Hepatic stellate cell (primary cell): ENCODE measurements at regions not wholly inside any gene's neighbourhood (a gene's known extent, or its start where the extent isn't known, plus 50 kb on each side); places are given as distances from the start of the nearest gene placed in this dataset.
A peak's percentile ranks its signal among the peaks of the same experiment; 100 is the strongest.
"Not testable (repeated sequence)": the region's sequence is repeated elsewhere in the genome, so short reads cannot be mapped to it uniquely, and the experiment has no call there.

Experiments used
- DNase-seq: peaks from one replicate; pipeline ENCODE4 v3.0.0; 2011; ENCODE audit warnings: low spot score

DNA sequence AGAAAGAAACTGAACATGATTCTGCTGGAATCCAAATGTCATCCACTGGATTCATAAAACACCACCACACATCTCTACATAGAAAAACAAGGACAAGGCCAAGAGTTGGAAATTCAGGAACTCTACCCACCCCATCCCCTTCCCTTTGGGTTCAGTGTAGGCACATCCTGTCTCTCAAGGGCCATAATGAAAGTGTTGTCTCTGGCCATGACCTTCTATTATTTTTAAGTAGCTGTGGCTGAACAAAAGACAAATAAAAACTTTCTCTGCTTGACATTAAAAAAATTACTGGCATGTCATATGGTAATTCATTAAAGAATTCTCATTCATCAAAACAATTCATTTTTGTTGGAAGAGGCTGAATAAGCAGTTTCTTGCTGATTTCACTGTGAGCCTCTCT lies 54.9 kb upstream of the ZBTB18 start:
- no peak for DNase-seq

GRCh38 chr1:243991650-243992049 lies 59.4 kb upstream of the ZBTB18 start:
- no peak for DNase-seq

DNA sequence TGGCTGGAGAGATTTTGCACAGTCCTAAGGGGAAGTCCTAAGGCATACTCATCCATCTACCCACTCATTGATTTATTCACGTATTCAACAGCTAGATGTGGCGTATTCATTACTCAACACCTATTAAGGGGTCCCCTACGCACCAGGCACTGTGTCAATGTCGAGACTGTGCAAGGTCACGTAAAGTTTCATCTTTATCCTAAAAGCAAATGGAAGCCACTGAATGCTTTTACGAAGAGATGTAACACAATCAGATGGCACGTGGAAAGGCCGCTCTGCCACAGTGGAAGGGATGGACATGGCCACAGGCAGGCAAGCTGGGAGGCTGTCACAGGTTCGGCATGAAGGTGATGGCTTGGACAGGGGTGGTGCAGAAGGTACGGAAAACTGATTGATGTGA lies 66.3 kb upstream of the ZBTB18 start:
- no peak for DNase-seq

DNA sequence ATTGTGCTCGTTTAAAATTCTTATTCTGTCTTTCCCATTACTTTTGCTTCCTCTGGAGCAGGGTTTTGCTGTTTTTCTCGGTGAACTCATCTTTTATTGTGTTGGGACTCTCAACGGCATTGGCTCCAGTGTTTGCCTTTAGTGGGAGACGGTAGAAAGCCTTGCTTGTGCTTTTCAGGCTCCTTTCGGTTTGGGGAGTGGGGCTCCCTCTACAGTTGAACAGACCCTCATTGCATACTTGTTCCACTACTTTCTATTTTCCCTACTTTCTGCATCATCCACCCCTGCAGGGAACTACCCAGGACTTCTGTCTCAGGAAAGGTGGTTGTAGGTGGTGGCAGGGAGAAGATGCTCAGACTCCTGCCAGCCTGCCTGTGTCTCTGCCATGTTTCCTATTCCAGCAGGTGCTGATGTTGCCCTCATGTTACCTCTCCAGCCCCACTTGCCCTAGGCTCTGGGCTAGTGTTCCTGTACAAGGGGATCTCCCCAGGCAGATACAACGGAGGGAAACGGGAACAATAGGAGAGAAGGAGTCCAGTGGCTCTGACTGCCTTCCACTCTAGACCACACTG lies 68.5 kb upstream of the ZBTB18 start:
- no peak for DNase-seq

- no peak for DNase-seq
Measured at GRCh38 chr1:243980471-243980870, 70.6 kb upstream of the ZBTB18 start.

DNA sequence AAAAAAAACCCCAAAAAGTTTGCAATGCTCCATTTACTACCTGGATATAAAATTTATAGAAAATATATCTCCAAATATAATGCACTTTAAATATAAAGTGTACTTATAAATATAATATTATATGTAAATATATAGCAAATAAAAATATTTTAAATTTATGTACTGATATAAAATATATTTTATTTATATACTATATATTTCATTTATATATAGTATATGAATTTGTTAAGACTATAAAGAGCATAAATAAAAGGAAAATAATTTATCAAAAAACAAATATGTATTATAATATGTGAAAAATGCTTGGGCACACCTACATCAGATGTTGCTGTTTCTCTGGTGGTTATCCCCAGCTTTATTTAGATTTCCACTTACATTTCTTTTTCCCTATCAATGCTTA lies 71.0 kb upstream of the ZBTB18 start:
- no peak for DNase-seq

DNA sequence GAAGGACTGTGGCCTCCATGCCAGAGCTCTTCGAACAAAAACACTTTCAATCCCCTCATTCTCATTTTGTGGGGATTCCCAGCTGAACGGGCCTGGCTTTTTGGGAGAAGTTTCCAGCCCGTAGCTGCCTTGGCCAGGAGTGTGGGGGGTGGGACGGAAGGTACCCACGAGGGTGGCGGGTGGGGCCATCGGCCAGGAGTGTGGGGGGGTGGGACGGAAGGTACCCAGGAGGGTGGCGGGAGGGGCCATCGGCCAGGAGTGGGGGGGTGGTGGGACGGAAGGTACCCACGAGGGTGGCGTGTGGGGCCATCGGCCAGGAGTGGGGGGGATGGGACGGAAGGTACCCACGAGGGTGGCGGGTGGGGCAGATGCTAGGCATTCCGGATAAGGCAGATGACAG lies 71.7 kb upstream of the ZBTB18 start:
- DNase-seq, result no peak

- peak; percentile 33 for DNase-seq
Measured at GRCh38 chr1:243977094-243977493, 74.0 kb upstream of the ZBTB18 start.

DNA sequence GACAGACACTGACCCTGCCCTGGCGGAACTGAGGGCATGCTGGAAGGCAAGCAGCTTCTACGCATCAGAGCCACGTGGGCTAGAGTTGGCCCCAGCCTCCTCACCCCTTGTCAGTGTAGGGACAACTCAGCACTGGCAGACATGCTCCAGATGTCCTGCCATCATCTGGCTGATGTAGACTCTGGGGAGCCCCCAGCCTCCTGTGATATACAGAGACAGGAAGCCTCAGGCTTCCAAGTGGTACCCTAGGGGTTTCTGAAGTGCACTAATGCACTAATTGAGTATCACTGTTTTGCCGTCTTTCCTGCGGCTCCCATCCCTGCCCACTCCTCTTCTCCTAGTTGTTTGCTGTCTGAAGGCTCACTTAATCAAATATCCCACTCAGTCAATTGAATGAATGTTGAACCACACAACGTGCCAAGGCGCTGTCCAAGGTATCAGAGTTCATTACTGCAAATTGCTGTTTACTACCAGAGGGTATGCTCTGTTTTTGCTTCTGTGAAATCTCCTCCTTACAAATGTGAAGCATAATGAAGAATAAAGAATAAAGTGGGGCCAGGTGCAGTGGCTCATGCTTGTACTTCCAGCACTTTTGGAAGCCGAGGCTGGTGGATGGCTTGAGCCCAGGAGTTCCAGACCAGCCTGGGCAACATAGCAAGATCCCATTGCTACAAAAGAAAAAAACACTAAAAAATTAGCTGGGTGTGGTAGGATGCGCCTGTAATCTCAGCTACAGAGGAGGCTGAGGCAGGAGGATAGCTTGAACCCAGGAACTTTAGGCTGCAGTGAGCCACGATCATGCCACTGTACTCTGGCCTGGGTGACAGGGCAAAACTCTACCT lies 76.4 kb upstream of the ZBTB18 start:
- DNase-seq, result no peak

DNA sequence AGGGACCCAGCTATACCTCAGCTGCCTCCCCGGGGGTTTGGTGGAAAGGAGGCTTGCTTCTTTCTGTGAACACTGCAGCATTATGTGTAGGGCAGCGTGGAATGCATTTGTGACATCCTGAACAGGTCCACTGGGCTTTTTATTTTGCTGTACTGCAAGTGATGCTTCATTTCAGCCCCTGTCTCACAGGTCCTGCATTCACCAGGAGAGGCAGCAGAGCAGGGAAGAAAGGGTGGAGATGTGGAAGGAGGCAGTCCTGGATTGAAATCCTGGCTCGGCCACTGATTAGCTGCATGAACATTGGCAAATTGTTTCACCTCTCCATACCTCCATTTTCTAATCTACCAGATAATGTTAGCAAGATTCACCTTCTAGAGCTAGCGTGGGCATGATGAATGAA lies 77.9 kb upstream of the ZBTB18 start:
- DNase-seq, result no peak

DNA sequence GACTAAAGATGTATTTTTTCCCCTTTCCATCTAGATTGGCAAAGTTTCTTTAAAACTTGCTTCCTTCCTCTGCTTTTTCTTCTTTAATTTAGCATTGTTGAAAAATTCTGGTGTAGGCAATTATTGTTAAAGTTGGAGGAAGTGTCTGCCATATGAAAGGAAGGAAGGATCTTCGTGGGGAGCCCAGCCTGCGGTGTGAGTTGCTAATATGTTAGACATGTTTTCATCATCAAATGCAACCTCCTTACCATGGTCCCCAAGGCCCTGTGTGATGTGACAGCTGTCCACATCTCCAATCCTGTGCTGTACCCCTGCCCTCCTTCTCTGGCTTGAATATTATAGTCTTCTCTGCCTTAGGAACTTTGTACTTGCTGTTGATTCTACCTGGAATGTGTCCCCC lies 81.0 kb upstream of the ZBTB18 start:
- DNase-seq, result no peak

GRCh38 chr1:243968413-243968812 lies 82.7 kb upstream of the ZBTB18 start:
- peak; percentile 16 for DNase-seq

- DNase-seq, result no peak
Measured at GRCh38 chr1:243964915-243965314, 86.2 kb upstream of the ZBTB18 start.

GRCh38 chr1:243963571-243963970 lies 87.5 kb upstream of the ZBTB18 start:
- no peak for DNase-seq

DNA sequence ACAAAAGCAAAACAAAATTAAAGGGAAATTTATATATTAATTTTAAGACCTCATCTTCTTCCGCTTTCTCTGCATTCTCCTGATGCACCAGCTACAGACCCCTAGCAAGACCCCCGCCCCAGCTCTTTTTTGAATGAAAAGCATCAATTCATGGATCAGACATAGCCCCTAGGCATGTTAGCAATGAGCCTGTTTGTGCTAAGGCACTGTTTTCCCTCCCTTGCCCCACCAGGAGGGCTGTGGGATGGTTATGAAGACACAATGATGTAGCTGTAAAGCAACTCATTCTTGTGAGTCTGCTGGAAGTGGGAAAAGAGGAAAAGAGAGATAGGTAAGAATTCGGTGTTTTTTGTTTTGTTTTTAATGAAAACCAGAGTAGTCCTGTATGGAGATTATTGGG lies 88.5 kb upstream of the ZBTB18 start:
- no peak for DNase-seq

GRCh38 chr1:243959998-243960397 lies 91.1 kb upstream of the ZBTB18 start:
- DNase-seq, result no peak

DNA sequence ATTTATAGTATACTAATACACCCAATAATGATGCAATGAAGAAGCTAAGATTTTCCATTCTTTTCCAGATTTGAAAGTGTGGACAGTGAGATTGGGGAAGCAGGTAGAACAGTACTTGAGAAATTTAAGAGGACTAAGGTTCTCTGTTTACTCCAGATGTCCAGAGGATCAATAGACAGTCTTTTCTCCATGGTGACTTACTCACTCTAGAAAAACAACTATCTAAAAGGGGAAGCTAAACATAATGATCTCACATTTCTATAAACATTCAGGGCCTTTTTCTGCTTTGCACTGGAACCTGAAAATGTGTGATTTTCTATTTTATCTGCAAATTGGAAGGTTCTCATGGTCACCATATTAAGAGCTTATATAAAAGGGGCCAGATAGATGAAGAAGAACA lies 93.9 kb upstream of the ZBTB18 start:
- no peak for DNase-seq

DNA sequence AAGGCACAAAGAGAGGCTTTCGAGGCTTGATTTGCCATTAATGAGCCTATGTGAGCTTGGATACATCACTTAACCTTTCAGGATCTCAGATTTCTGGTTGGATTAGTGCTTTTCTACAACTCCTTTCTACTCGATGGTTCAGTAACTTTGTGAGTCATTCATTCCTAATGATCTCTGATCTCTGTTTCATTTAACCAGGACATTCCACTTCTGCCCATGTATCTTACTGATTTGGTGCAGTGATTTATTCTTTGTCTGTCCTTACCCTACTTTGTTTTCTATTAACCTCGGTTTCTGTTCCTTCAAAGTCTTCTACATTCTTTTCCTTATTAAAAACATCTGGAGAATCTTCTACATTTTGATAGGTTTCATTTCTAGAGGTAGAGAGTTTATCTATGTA lies 94.6 kb upstream of the ZBTB18 start:
- DNase-seq, result no peak

GRCh38 chr1:243951207-243951606 lies 99.9 kb upstream of the ZBTB18 start:
- not testable (repeated sequence) for DNase-seq

DNA sequence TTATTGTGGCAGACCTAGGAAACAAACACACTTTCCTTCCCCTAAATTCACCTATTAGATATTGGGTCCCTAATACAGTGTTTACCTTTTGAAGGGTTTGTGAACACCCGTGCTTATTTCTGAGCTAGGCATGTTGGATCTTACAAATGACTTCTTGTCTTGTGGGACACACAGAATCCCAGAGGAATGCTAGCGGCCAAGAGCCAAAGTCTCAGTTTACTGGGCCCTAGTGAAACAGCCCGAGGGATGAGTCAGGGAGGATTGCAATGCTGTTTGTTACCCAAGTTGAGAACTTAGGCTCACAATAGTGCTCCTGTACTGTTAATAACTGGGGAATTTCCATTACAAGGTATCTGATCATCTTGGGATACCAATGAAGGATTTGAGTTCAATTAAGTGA lies 100.1 kb upstream of the AKT3 start:
- DNase-seq, result peak; percentile 49

DNA sequence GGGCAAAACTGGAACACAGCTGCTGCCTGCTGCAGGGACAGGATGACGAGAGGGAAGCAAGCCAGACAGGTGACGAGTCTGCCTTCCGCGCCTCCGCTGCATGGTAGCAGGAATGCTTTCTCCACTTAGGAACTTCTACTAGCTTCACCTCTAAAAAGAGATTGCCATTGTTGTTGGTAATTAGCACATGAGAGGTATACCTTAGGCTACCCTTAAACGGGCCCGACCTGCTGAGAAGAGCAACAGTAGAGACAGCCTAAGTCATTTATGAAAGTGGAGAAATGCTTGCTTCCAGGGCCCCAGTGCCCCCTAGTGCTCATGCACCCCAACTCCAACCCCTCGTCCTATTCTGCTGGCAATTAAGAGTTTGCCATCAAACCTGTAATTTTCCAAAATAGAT lies 96.9 kb upstream of the AKT3 start:
- DNase-seq, result no peak

DNA sequence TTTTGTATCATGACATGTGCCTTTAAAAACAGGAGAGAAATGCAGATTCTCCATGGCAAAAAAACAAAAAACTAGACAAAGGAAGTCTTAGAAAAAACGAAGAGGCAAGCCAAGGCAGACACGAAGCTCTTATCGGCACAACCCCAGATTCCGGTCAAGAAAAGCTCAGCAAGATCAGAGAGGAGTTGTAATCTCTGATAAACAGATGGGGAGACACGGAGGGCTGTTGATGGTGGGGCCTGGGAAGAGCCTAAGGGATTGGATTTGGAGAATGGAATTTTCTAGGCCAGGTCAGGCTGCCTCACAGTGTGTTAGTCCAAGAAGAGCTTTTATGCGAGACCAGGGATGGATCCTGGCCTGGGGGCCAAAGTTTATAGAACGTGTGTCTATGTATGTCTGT lies 96.2 kb upstream of the AKT3 start:
- DNase-seq, result no peak

GRCh38 chr1:243945727-243946126 lies 95.7 kb upstream of the AKT3 start:
- no peak for DNase-seq
